Colonic mucosa (tissue), 4 donors: ENCODE measurements at regions not wholly inside any gene's neighbourhood (a gene's known extent, or its start where the extent isn't known, plus 50 kb on each side); places are given as distances from the start of the nearest gene placed in this dataset.

Source experiments
- DNase-seq: peaks from one replicate; pipeline ENCODE4 v3.0.0-alpha.2; 2020
- H3K27ac ChIP-seq: fragments of 200-600 bp; one replicate; pipeline ENCODE4 v1.8.0; 2021
- H3K27me3 ChIP-seq: fragments of 200-600 bp; one replicate; pipeline ENCODE4 v1.8.0; 2021
- H3K36me3 ChIP-seq: fragments of 200-600 bp; one replicate; pipeline ENCODE4 v1.8.0; 2021
- H3K4me1 ChIP-seq: fragments of 200-600 bp; one replicate; pipeline ENCODE4 v1.8.0; 2021; ENCODE audit warnings: mild to moderate bottlenecking
- H3K4me3 ChIP-seq: fragments of 200-600 bp; one replicate; pipeline ENCODE4 v1.8.0; 2021
- H3K9ac ChIP-seq, 2 donors: one replicate each; pipeline ENCODE4 v1.7.0; 2013; ENCODE audit warnings: control low read depth in 2 of 2, low read depth in 2 of 2, low read length in 2 of 2
- H3K9me3 ChIP-seq: fragments of 200-600 bp; one replicate; pipeline ENCODE4 v1.8.0; 2021
- intact Hi-C: fragments of 100-400 bp; cut with DNase I; formaldehyde crosslinking; loops from one replicate; pipeline ENCODE4 v1.14.1; 2022
- TF ChIP-seq, protein P1 (sequence below): fragments of 200-600 bp; IDR thresholded peaks from one replicate; pipeline ENCODE4 v1.8.0; 2022; ENCODE audit warnings: antibody characterized with exemption, mild to moderate bottlenecking
- donor health status: healthy.
- donor health status: DM: no; HTN: no; CAD: no.
- donor health status: DM: no; HTN: no; CAD: no.

- no peak overlapping the region for H3K4me3 ChIP-seq
- no peaks in the 10 kb centered on the region for H3K4me1 ChIP-seq
- no peak overlapping the region for H3K9ac ChIP-seq
- no peak for DNase-seq
- H3K9me3 ChIP-seq: no peaks in the 10 kb centered on the region
- H3K27me3 ChIP-seq: no peaks in the 10 kb centered on the region
- no peak overlapping the region for H3K27ac ChIP-seq
- intact Hi-C loops: no loop called here
- no peaks in the 10 kb centered on the region for H3K36me3 ChIP-seq
- TF ChIP-seq, protein P1, sequence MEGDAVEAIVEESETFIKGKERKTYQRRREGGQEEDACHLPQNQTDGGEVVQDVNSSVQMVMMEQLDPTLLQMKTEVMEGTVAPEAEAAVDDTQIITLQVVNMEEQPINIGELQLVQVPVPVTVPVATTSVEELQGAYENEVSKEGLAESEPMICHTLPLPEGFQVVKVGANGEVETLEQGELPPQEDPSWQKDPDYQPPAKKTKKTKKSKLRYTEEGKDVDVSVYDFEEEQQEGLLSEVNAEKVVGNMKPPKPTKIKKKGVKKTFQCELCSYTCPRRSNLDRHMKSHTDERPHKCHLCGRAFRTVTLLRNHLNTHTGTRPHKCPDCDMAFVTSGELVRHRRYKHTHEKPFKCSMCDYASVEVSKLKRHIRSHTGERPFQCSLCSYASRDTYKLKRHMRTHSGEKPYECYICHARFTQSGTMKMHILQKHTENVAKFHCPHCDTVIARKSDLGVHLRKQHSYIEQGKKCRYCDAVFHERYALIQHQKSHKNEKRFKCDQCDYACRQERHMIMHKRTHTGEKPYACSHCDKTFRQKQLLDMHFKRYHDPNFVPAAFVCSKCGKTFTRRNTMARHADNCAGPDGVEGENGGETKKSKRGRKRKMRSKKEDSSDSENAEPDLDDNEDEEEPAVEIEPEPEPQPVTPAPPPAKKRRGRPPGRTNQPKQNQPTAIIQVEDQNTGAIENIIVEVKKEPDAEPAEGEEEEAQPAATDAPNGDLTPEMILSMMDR: no peak
These were observed 166.8 kb upstream of the COL8A1 start for GRCh38 chr3:99471353-99472323.

DNA sequence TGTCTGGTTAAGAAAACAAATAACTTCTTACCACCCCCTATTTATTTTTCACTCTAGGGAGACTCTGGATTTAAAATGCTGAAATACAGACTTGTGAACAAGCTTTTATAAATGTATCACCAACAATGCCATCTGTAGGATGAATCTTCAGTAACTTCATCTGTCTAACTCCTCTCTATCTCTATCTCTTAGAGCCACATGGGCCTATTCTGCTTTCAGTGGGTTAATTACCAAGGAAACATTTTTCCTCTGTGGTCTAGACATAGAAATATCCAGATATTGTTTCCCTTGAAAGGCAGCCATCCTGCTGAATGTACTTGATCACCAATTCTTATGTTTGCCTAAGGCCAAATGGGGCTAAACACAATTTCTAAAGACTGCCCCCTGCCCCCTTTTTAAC is 167.6 kb upstream of the COL8A1 start:
- no peaks in the 10 kb centered on the region for H3K36me3 ChIP-seq
- TF ChIP-seq, protein P1: no peak
- no peaks in the 10 kb centered on the region for H3K4me1 ChIP-seq
- intact Hi-C loops: no loop called here
- no peaks in the 10 kb centered on the region for H3K9me3 ChIP-seq
- H3K9ac ChIP-seq: no peak overlapping the region
- no peak for DNase-seq
- no peaks in the 10 kb centered on the region for H3K27me3 ChIP-seq
- H3K27ac ChIP-seq: no peak overlapping the region
- H3K4me3 ChIP-seq: no peak overlapping the region

DNA sequence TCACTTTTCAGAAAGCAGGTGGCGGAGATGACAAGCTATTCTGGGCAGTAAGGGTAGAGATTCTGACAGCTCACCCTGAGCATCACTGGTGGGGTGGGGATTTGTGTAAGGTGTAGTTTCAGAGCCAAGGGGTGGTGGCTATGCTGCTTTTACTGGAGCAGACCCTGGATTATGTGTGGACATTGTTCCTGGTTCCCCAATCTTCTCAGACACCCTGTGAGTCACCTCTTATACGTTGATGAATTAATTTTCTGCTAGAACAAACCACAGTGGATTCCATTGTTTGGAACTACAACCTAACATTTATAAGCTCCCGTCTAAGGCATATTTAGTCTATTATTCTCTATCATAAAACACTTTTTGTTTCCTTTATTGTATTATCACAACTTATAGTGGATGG is 169.5 kb upstream of the COL8A1 start:
- intact Hi-C loops: no loop called here
- Histone ChIP-seq H3K4me3 (no peak overlapping the region), H3K9me3 (no peaks in the 10 kb centered on the region), H3K27me3 (no peaks in the 10 kb centered on the region), H3K4me1 (no peaks in the 10 kb centered on the region), H3K9ac (no peak overlapping the region), H3K36me3 (no peaks in the 10 kb centered on the region), H3K27ac (no peak overlapping the region)
- no peak for DNase-seq
- TF ChIP-seq, protein P1: no peak

GRCh38 chr3:99467420-99467819 is 171.0 kb upstream of the COL8A1 start:
- intact Hi-C loops: no loop called here
- Histone ChIP-seq H3K27me3 (no peaks in the 10 kb centered on the region), H3K36me3 (no peaks in the 10 kb centered on the region), H3K4me3 (no peak overlapping the region), H3K9ac (no peak overlapping the region), H3K27ac (no peak overlapping the region), H3K4me1 (no peaks in the 10 kb centered on the region), H3K9me3 (no peaks in the 10 kb centered on the region)
- TF ChIP-seq, protein P1: no peak
- no peak for DNase-seq

- H3K9ac ChIP-seq: no peak overlapping the region
- H3K9me3 ChIP-seq: no peaks in the 10 kb centered on the region
- H3K4me3 ChIP-seq: no peak overlapping the region
- intact Hi-C loops: no loop called here
- H3K27me3 ChIP-seq: no peaks in the 10 kb centered on the region
- DNase-seq: no peak
- H3K36me3 ChIP-seq: no peaks in the 10 kb centered on the region
- no peak overlapping the region for H3K27ac ChIP-seq
- TF ChIP-seq, protein P1: no peak
- H3K4me1 ChIP-seq: no peaks in the 10 kb centered on the region
These were observed 172.1 kb upstream of the COL8A1 start for GRCh38 chr3:99466331-99466730.
